DND-41 (cell line): ENCODE measurements at regions not wholly inside any gene's neighbourhood (a gene's known extent, or its start where the extent isn't known, plus 50 kb on each side); places are given as distances from the start of the nearest gene placed in this dataset.

Experiments
- CTCF ChIP-seq: IDR thresholded peaks from 2 replicates; pipeline ENCODE4 v1.5.1; 2012; ENCODE audit warnings: borderline replicate concordance, low read length, moderate library complexity, mild to moderate bottlenecking; ENCODE audit not compliant: poor library complexity, severe bottlenecking; ENCODE audit errors: extremely low read depth
- EZH2 ChIP-seq: IDR thresholded peaks from 3 replicates; pipeline ENCODE4 v1.6.1; 2012; ENCODE audit warnings: borderline replicate concordance, low read depth, mild to moderate bottlenecking, moderate library complexity, low read length, inconsistent platforms; ENCODE audit not compliant: severe bottlenecking

- TF ChIP-seq CTCF, result no peak
- no peak for TF ChIP-seq EZH2
These were observed 115.9 kb downstream of the CD24 start for GRCh38 chr6:106858653-106859092.
